GM23338 (cell line): ENCODE measurements at regions not wholly inside any gene's neighbourhood (a gene's known extent, or its start where the extent isn't known, plus 50 kb on each side); places are given as distances from the start of the nearest gene placed in this dataset.

ENCODE experiments used
- ATAC-seq: fragments of 200-7000 bp; cut with Tn5 transposase; 3 replicates; pipeline ENCODE4 v1.9.1; 2020
- DNase-seq: peaks from one replicate; pipeline ENCODE4 v3.0.0-alpha.2; 2015; ENCODE audit warnings: low spot score
- H2AFZ ChIP-seq: fragments of 200-600 bp; sonication (generic); 2 replicates; pipeline ENCODE4 v1.8.0; 2016; ENCODE audit warnings: antibody characterized with exemption, mild to moderate bottlenecking, moderate library complexity
- H3F3A ChIP-seq: fragments of 200-600 bp; sonication (generic); replicated peaks from 2 replicates; pipeline ENCODE4 v1.8.0; 2017; ENCODE audit warnings: antibody characterized with exemption, mixed run types, low read depth
- H3K27ac ChIP-seq: fragments of 200-600 bp; sonication (generic); 2 replicates; pipeline ENCODE4 v1.6.1; 2016; ENCODE audit warnings: low read depth
- H3K27me3 ChIP-seq: fragments of 200-600 bp; sonication (generic); 2 replicates; pipeline ENCODE4 v1.8.0; 2016; ENCODE audit warnings: mild to moderate bottlenecking, mixed run types, moderate library complexity; ENCODE audit not compliant: insufficient read depth
- H3K36me3 ChIP-seq: fragments of 200-600 bp; sonication (generic); 2 replicates; pipeline ENCODE4 v1.8.0; 2016; ENCODE audit warnings: mild to moderate bottlenecking; ENCODE audit not compliant: insufficient read depth
- H3K4me1 ChIP-seq: fragments of 200-600 bp; sonication (generic); 2 replicates; pipeline ENCODE4 v1.8.0; 2016; ENCODE audit warnings: mild to moderate bottlenecking, moderate library complexity; ENCODE audit not compliant: insufficient read depth
- H3K4me2 ChIP-seq: fragments of 200-600 bp; sonication (generic); 2 replicates; pipeline ENCODE4 v1.7.1; 2017; ENCODE audit warnings: mixed run types
- H3K4me3 ChIP-seq: fragments of 200-600 bp; sonication (generic); 2 replicates; pipeline ENCODE4 v1.6.1; 2016; ENCODE audit warnings: mixed run types
- H3K79me2 ChIP-seq: fragments of 200-600 bp; sonication (generic); replicated peaks from 2 replicates; pipeline ENCODE4 v1.8.0; 2017; ENCODE audit warnings: mild to moderate bottlenecking; ENCODE audit not compliant: insufficient read depth
- H3K9me2 ChIP-seq: fragments of 200-600 bp; sonication (generic); 2 replicates; pipeline ENCODE4 v1.8.0; 2017; ENCODE audit not compliant: insufficient read depth
- H4K20me1 ChIP-seq: fragments of 200-600 bp; sonication (generic); replicated peaks from 2 replicates; pipeline ENCODE4 v1.8.0; 2017; ENCODE audit warnings: mild to moderate bottlenecking; ENCODE audit not compliant: insufficient read depth
- H3K27ac Mint-ChIP-seq: 2 replicates; pipeline ENCODE4 v1.8.0; 2020; ENCODE audit warnings: inconsistent platforms, mild to moderate bottlenecking, moderate library complexity, mixed read lengths
- H3K27me3 Mint-ChIP-seq: 3 replicates; pipeline ENCODE4 v1.8.0; 2022; ENCODE audit warnings: low read depth, mild to moderate bottlenecking, moderate library complexity, mixed read lengths, inconsistent platforms; ENCODE audit not compliant: insufficient read depth, poor library complexity
- H3K36me3 Mint-ChIP-seq: 3 replicates; pipeline ENCODE4 v1.8.0; 2021; ENCODE audit warnings: low read depth, mild to moderate bottlenecking, inconsistent platforms, moderate library complexity, mixed read lengths
- H3K4me1 Mint-ChIP-seq: 3 replicates; pipeline ENCODE4 v1.8.0; 2020; ENCODE audit warnings: mild to moderate bottlenecking, inconsistent platforms, mixed read lengths
- H3K4me3 Mint-ChIP-seq: 3 replicates; pipeline ENCODE4 v1.8.0; 2021; ENCODE audit warnings: moderate library complexity, mild to moderate bottlenecking, inconsistent platforms, mixed read lengths
- H3K9me3 Mint-ChIP-seq: 3 replicates; pipeline ENCODE4 v1.8.0; 2020; ENCODE audit warnings: moderate library complexity, mild to moderate bottlenecking, inconsistent platforms, mixed read lengths
- CREB1 ChIP-seq: fragments of 250-450 bp; sonication (Bioruptor Pico); IDR thresholded peaks from 2 replicates; pipeline ENCODE4 v1.5.0; 2020; ENCODE audit warnings: low read depth, mild to moderate bottlenecking, moderate library complexity
- EZH2 ChIP-seq: fragments of 200-600 bp; sonication (generic); IDR thresholded peaks from one replicate; pipeline ENCODE4 v1.8.0; 2017; ENCODE audit warnings: antibody characterized with exemption, mild to moderate bottlenecking, low read depth; ENCODE audit not compliant: unreplicated experiment
- EZH2phosphoT487 ChIP-seq: fragments of 200-600 bp; sonication (generic); IDR thresholded peaks from one replicate; pipeline ENCODE4 v1.8.1; 2018; ENCODE audit warnings: antibody characterized with exemption; ENCODE audit not compliant: unreplicated experiment
- JUNB ChIP-seq: IDR thresholded peaks from one replicate; pipeline ENCODE4 v1.6.1; 2016; ENCODE audit warnings: antibody characterized with exemption; ENCODE audit not compliant: unreplicated experiment
- STAT1 ChIP-seq: IDR thresholded peaks from one replicate; pipeline ENCODE4 v1.6.1; 2016; ENCODE audit warnings: antibody characterized with exemption; ENCODE audit not compliant: unreplicated experiment
- ZNF331 ChIP-seq: fragments of 250-450 bp; sonication (Bioruptor Pico); IDR thresholded peaks from 2 replicates; pipeline ENCODE4 v1.5.0; 2020; ENCODE audit warnings: low read depth, mild to moderate bottlenecking, moderate library complexity
- ZNF462 ChIP-seq: fragments of 250-450 bp; sonication (Bioruptor Pico); IDR thresholded peaks from 2 replicates; pipeline ENCODE4 v1.5.0; 2020; ENCODE audit warnings: mild to moderate bottlenecking, moderate library complexity
- TF ChIP-seq, protein P1 (sequence below), 2 experiments: fragments of 200-600 bp in 1 of 2; sonication (generic) in 1 of 2; conservative IDR thresholded peaks; 2 replicates each; pipeline versions ENCODE4 v1.5.1 to v1.6.1; 2016 to 2017; ENCODE audit warnings: antibody characterized with exemption in 2 of 2, low read depth in 2 of 2, mild to moderate bottlenecking in 2 of 2, moderate library complexity in 1 of 2

DNA sequence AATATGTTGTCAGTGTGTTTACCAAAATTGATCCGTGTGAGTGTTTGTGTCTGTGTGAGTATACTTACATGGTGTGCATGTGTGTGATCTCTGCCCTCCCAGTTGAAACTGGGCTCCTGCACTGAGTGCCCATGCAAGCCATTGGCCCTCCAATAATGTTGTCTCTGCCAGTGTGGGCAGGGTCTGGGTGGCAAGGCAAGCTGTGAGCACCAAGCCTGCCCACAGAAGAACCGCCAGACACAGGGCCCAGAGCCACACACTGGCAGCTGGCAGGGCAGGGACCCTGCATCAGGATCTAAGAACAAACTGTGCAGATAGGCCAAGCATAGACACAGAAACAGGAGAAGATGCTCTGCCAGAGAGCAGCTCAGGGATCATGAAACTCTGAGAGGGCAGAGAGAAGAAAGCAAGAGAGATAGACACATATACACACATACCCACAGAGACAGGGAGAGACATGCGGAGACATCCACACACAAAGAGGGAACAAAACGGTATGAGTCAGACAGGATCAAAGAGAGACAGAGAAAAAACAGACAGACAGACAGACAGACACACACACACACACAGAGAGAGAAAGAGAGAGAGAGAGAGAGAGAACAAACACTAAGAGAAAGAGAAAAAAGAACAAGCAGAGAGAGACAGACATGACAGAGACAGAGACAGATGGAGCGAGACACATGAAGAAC lies 555.0 kb downstream of the MID1IP1 start (continued):
- TF ChIP-seq, protein P1, sequence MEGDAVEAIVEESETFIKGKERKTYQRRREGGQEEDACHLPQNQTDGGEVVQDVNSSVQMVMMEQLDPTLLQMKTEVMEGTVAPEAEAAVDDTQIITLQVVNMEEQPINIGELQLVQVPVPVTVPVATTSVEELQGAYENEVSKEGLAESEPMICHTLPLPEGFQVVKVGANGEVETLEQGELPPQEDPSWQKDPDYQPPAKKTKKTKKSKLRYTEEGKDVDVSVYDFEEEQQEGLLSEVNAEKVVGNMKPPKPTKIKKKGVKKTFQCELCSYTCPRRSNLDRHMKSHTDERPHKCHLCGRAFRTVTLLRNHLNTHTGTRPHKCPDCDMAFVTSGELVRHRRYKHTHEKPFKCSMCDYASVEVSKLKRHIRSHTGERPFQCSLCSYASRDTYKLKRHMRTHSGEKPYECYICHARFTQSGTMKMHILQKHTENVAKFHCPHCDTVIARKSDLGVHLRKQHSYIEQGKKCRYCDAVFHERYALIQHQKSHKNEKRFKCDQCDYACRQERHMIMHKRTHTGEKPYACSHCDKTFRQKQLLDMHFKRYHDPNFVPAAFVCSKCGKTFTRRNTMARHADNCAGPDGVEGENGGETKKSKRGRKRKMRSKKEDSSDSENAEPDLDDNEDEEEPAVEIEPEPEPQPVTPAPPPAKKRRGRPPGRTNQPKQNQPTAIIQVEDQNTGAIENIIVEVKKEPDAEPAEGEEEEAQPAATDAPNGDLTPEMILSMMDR (conservative IDR thresholded peaks at IDR 0.05; ENCODE audit: low read depth in 2 of 2) = no peak
- TF ChIP-seq EZH2phosphoT487 = no peak
- TF ChIP-seq ZNF462 (CRISPR knock-in tag) = no peak
- TF ChIP-seq ZNF331 (CRISPR knock-in tag) = no peak
- no peak for TF ChIP-seq CREB1
- TF ChIP-seq STAT1 = no peak

GRCh38 chrX:39360101-39360500 lies 558.8 kb downstream of the MID1IP1 start:
- no peaks in the 10 kb centered on the region for H3K79me2 ChIP-seq
- H3K4me1 Mint-ChIP-seq = no peaks in the 10 kb centered on the region
- no peaks in the 10 kb centered on the region for H3K27me3 ChIP-seq
- no peak overlapping the region for H2AFZ ChIP-seq
- no peaks in the 10 kb centered on the region for H3K9me3 Mint-ChIP-seq
- no peak overlapping the region for H3K27ac ChIP-seq
- ATAC-seq (no peak), DNase-seq (no peak)
- H3K36me3 ChIP-seq = no peaks in the 10 kb centered on the region
- no peak overlapping the region for H3K4me2 ChIP-seq
- no peaks in the 10 kb centered on the region for H3K36me3 Mint-ChIP-seq
- H3F3A ChIP-seq = no peaks in the 10 kb centered on the region
- no peaks in the 10 kb centered on the region for H4K20me1 ChIP-seq
- H3K27ac Mint-ChIP-seq = no peak overlapping the region
- H3K4me3 ChIP-seq = no peak overlapping the region
- peaks cover 2% of the 10 kb centered on the region for H3K27me3 Mint-ChIP-seq
- TF ChIP-seq EZH2 (no peak), ZNF462 (CRISPR knock-in tag) (no peak), JUNB (no peak)
- H3K9me2 ChIP-seq = no peaks in the 10 kb centered on the region
- H3K4me1 ChIP-seq = no peaks in the 10 kb centered on the region
- H3K4me3 Mint-ChIP-seq = no peak overlapping the region
